Suprapubic skin (tissue), 4 donors: ENCODE measurements at regions not wholly inside any gene's neighbourhood (a gene's known extent, or its start where the extent isn't known, plus 50 kb on each side); places are given as distances from the start of the nearest gene placed in this dataset.

Source experiments
- DNase-seq, 2 donors: peaks; one replicate each; pipeline ENCODE4 v3.0.0-alpha.2; 2019; ENCODE audit warnings: low spot score in 2 of 2
- H3K27ac ChIP-seq: fragments of 200-600 bp; sonication (generic); one replicate; pipeline ENCODE4 v1.5.1; 2019
- H3K27me3 ChIP-seq: fragments of 200-600 bp; sonication (generic); one replicate; pipeline ENCODE4 v1.5.1; 2019
- H3K36me3 ChIP-seq: fragments of 200-600 bp; sonication (generic); one replicate; pipeline ENCODE4 v1.5.1; 2019
- H3K4me1 ChIP-seq: fragments of 200-600 bp; sonication (generic); one replicate; pipeline ENCODE4 v1.5.1; 2019
- H3K4me3 ChIP-seq: fragments of 200-600 bp; sonication (generic); one replicate; pipeline ENCODE4 v1.5.1; 2019; ENCODE audit warnings: mild to moderate bottlenecking
- H3K9me3 ChIP-seq: fragments of 200-600 bp; sonication (generic); one replicate; pipeline ENCODE4 v1.5.1; 2019
- EP300 ChIP-seq: sonication (generic); formaldehyde crosslinking; IDR thresholded peaks from one replicate; pipeline ENCODE4 v1.6.1; 2017; ENCODE audit warnings: antibody characterized with exemption
- POLR2A ChIP-seq, 2 donors: fragments of 450-650 bp; IDR thresholded peaks; one replicate each; pipeline ENCODE4 v1.6.1; 2017; ENCODE audit warnings: antibody characterized with exemption in 2 of 2, mild to moderate bottlenecking in 2 of 2, moderate library complexity in 2 of 2
- POLR2AphosphoS5 ChIP-seq, 3 donors: sonication (generic); formaldehyde crosslinking; IDR thresholded peaks; one replicate each; pipeline ENCODE4 v1.6.1; 2017; ENCODE audit warnings: antibody characterized with exemption in 3 of 3
- WGBS: methylation state at CpG from one replicate; pipeline ENCODE4 v1.1.5; 2018; 5-methylcytosine and 5-hydroxymethylcytosine counted together
- TF ChIP-seq, protein P1 (sequence below), 2 donors: fragments of 200-600 bp in 1 of 2; fragments of 450-650 bp in 1 of 2; sonication (generic) in 1 of 2; IDR thresholded peaks; one replicate each; pipeline ENCODE4 v1.5.1; 2016 to 2019; ENCODE audit warnings: antibody characterized with exemption in 2 of 2, mild to moderate bottlenecking in 1 of 2, moderate library complexity in 1 of 2

DNA sequence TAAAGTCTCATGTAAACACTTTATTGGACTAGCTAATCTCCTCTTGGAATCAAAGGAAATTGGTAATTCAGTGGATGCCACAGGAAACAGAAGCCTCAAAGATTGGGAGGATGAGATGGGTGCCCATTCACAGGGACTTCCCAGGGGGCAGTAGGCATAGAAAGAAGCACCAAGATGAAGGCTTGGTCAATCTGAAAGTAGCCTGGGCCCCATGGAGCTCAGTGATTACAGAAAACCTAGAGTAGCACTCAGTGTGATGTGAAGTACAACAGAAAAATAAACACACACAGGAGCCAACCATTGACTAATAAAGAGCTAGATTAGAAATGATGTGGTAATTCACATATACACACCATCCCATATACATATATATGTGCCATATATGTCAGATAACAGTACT lies 560.6 kb downstream of the TBC1D4 start:
- Histone ChIP-seq H3K4me3 (no peak overlapping the region), H3K27me3 (no peaks in the 10 kb centered on the region), H3K9me3 (no peaks in the 10 kb centered on the region), H3K4me1 (no peaks in the 10 kb centered on the region), H3K27ac (no peak overlapping the region), H3K36me3 (no peaks in the 10 kb centered on the region)
- TF ChIP-seq POLR2AphosphoS5 (IDR thresholded peaks at IDR 0.05) (no peak), EP300 (no peak), POLR2A (IDR thresholded peaks at IDR 0.05) (no peak)
- TF ChIP-seq, protein P1, sequence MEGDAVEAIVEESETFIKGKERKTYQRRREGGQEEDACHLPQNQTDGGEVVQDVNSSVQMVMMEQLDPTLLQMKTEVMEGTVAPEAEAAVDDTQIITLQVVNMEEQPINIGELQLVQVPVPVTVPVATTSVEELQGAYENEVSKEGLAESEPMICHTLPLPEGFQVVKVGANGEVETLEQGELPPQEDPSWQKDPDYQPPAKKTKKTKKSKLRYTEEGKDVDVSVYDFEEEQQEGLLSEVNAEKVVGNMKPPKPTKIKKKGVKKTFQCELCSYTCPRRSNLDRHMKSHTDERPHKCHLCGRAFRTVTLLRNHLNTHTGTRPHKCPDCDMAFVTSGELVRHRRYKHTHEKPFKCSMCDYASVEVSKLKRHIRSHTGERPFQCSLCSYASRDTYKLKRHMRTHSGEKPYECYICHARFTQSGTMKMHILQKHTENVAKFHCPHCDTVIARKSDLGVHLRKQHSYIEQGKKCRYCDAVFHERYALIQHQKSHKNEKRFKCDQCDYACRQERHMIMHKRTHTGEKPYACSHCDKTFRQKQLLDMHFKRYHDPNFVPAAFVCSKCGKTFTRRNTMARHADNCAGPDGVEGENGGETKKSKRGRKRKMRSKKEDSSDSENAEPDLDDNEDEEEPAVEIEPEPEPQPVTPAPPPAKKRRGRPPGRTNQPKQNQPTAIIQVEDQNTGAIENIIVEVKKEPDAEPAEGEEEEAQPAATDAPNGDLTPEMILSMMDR (IDR thresholded peaks at IDR 0.05) = no peak
- DNase-seq = no peak

DNA sequence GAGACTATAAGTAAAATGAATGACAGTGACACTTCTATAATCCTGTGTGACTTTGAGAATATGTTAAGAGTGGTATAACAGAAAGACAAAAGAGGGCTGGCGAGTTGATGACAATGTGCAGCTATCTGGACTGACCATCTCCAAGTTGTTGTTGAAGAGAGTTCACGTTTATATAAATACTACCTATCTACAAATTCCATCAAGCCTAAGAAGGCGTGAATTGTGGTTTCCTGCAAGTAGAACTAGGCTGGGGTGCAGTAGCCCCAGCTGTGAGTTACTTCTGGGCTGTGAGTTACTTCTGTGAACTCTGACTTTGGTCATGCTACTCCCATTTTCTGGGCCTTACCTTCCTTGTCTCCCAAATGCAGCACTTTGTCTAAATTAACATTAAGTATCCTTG lies 561.0 kb downstream of the TBC1D4 start:
- no peak for DNase-seq
- TF ChIP-seq POLR2AphosphoS5 (IDR thresholded peaks at IDR 0.05) = no peak
- TF ChIP-seq EP300 = no peak
- TF ChIP-seq, protein P1 (IDR thresholded peaks at IDR 0.05) = no peak
- Histone ChIP-seq H3K4me3 (no peak overlapping the region), H3K27ac (no peak overlapping the region), H3K4me1 (no peaks in the 10 kb centered on the region), H3K9me3 (no peaks in the 10 kb centered on the region), H3K27me3 (no peaks in the 10 kb centered on the region), H3K36me3 (no peaks in the 10 kb centered on the region)
- WGBS = 74% methylated on average over 3 of the region's 3 CpGs

DNA sequence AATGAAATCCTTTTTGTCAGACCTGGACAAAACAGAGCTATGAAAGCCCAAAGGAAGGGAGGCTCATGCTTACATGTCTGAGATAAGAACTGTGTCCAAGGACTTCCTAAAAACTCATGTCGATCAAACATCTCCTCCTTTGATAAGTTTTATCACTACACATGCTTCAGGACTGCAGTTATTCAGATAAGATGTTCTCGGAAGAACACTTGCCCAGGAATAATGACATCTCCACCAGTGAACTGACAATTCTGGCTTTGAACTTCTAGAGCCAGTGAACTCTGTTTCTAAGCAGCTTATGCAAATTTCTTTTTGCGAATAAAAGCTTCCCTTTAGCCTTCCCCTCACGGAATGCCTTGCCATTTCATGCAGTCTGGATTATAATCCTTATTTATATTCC lies 561.6 kb downstream of the TBC1D4 start:
- WGBS = 68% methylated on average over 4 of the region's 4 CpGs
- TF ChIP-seq POLR2A (IDR thresholded peaks at IDR 0.05) (no peak), POLR2AphosphoS5 (IDR thresholded peaks at IDR 0.05) (no peak), EP300 (no peak)
- TF ChIP-seq, protein P1 (IDR thresholded peaks at IDR 0.05) = no peak
- no peak for DNase-seq
- no peaks in the 10 kb centered on the region for H3K27me3 ChIP-seq
- no peak overlapping the region for H3K4me3 ChIP-seq
- H3K36me3 ChIP-seq = no peaks in the 10 kb centered on the region
- H3K4me1 ChIP-seq = no peaks in the 10 kb centered on the region
- no peaks in the 10 kb centered on the region for H3K9me3 ChIP-seq
- no peak overlapping the region for H3K27ac ChIP-seq

DNA sequence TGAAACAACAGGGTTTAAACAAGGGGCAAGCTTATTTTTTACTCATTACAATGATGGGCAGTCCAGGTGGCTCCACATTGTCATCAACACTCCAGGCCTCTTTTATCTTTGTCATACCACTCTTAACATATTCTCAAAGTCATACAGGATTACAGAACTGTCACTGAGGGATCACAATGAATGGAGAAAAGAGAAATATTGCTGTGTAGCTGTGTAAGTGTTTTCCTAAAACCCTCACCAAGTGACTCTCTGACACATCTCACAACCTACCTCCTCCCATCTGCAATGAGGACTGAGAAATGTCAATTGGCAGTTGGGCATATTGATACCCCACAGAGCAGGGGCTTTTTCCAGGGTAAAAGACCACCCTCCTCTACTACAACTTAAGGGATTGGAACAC lies 562.1 kb downstream of the TBC1D4 start:
- Histone ChIP-seq H3K27me3 (no peaks in the 10 kb centered on the region), H3K27ac (no peak overlapping the region), H3K4me1 (no peaks in the 10 kb centered on the region), H3K36me3 (no peaks in the 10 kb centered on the region), H3K9me3 (no peaks in the 10 kb centered on the region), H3K4me3 (no peak overlapping the region)
- no peak for DNase-seq
- TF ChIP-seq POLR2AphosphoS5 (IDR thresholded peaks at IDR 0.05) (no peak), EP300 (no peak), POLR2A (IDR thresholded peaks at IDR 0.05) (no peak)
- TF ChIP-seq, protein P1 (IDR thresholded peaks at IDR 0.05) = no peak

DNA sequence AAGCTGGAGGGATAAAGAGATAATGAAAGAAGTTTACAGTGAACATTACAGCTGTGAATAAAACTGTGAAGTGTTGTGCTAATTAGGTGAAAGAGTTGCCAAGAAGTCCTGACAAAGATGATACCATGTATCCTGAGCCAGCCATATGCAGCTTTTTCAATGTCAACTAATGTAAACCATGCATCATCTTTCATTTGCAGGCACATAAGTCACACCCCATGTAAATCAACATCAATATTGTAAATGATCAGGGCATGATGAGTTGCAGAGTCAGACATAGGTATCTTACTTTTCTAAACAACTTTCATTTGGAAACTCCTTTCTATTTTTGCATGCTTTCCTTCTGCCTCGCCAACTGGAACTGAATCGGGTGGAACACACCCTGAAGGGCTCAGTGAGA lies 569.1 kb downstream of the TBC1D4 start:
- WGBS = 48% methylated on average over 2 of the region's 2 CpGs
- TF ChIP-seq POLR2A (IDR thresholded peaks at IDR 0.05) (no peak), POLR2AphosphoS5 (IDR thresholded peaks at IDR 0.05) (no peak), EP300 (no peak)
- TF ChIP-seq, protein P1 (IDR thresholded peaks at IDR 0.05) = no peak
- H3K27me3 ChIP-seq = no peaks in the 10 kb centered on the region
- no peak overlapping the region for H3K27ac ChIP-seq
- no peak overlapping the region for H3K4me3 ChIP-seq
- no peaks in the 10 kb centered on the region for H3K9me3 ChIP-seq
- H3K36me3 ChIP-seq = no peaks in the 10 kb centered on the region
- no peak for DNase-seq
- no peaks in the 10 kb centered on the region for H3K4me1 ChIP-seq
